PC-3 (cell line): ENCODE measurements at regions not wholly inside any gene's neighbourhood (a gene's known extent, or its start where the extent isn't known, plus 50 kb on each side); places are given as distances from the start of the nearest gene placed in this dataset.

ENCODE experiments used
- ATAC-seq: fragments of 200-7000 bp; cut with Tn5 transposase; 2 replicates; pipeline ENCODE4 v1.9.1; 2020; ENCODE audit warnings: mild to moderate bottlenecking, moderate library complexity
- BruUV-seq: library from RNA; stranded (reverse); fragments of 400-500 nt; replicated peaks from 2 replicates; lab custom pipeline; 2021; lab: Mats Ljungman, UMichigan
- CTCF ChIA-PET: fragments of 300-600 bp; sonication (Branson Sonifier 250); formaldehyde crosslinking; loops from one replicate; lab custom pipeline; 2022; ENCODE audit warnings: antibody characterized with exemption; lab: Charles Lee
- POLR2A ChIA-PET: fragments of 300-600 bp; sonication (Branson Sonifier 250); formaldehyde crosslinking; loops from one replicate; lab custom pipeline; 2022; ENCODE audit warnings: antibody characterized with exemption; ENCODE audit not compliant: unreplicated experiment; lab: Charles Lee
- DNase-seq: peaks from one replicate; pipeline ENCODE4 v3.0.0-alpha.2; 2015
- H2AFZ ChIP-seq: fragments of 300-600 bp; sonication (generic); 2 replicates; pipeline ENCODE4 v1.6.0; 2016; ENCODE audit warnings: antibody characterized with exemption, low read length
- H3F3A ChIP-seq: fragments of 300-600 bp; sonication (generic); one replicate; pipeline ENCODE4 v1.6.0; 2017; ENCODE audit warnings: antibody characterized with exemption, low read length, control low read depth, mild to moderate bottlenecking; ENCODE audit not compliant: unreplicated experiment
- H3K27ac ChIP-seq: fragments of 300-600 bp; sonication (generic); 2 replicates; pipeline ENCODE4 v1.5.1; 2016; ENCODE audit warnings: mild to moderate bottlenecking, low read length
- H3K27me3 ChIP-seq: fragments of 300-600 bp; sonication (generic); 2 replicates; pipeline ENCODE4 v1.6.1; 2016; ENCODE audit warnings: low read length, mixed read lengths
- H3K36me3 ChIP-seq: fragments of 300-600 bp; sonication (generic); 2 replicates; pipeline ENCODE4 v1.6.1; 2016; ENCODE audit warnings: low read depth, mixed run types, low read length, mixed read lengths
- H3K4me1 ChIP-seq: fragments of 300-600 bp; sonication (generic); 2 replicates; pipeline ENCODE4 v1.5.1; 2016; ENCODE audit warnings: low read length; ENCODE audit not compliant: insufficient read depth
- H3K4me2 ChIP-seq: fragments of 300-600 bp; sonication (generic); 2 replicates; pipeline ENCODE4 v1.6.0; 2016; ENCODE audit warnings: low read length
- H3K4me3 ChIP-seq: fragments of 300-600 bp; sonication (generic); 2 replicates; pipeline ENCODE4 v1.5.1; 2016; ENCODE audit warnings: mild to moderate bottlenecking, low read length, mixed read lengths
- H3K79me2 ChIP-seq: fragments of 300-600 bp; sonication (generic); 2 replicates; pipeline ENCODE4 v1.6.1; 2017; ENCODE audit warnings: low read length, mixed read lengths
- H3K9ac ChIP-seq: fragments of 300-600 bp; sonication (generic); 2 replicates; pipeline ENCODE4 v1.6.0; 2016; ENCODE audit warnings: mild to moderate bottlenecking, low read length
- H3K9me2 ChIP-seq: fragments of 300-600 bp; sonication (generic); replicated peaks from 2 replicates; pipeline ENCODE4 v1.6.1; 2016; ENCODE audit warnings: mixed run types, low read length, mixed read lengths
- H3K9me3 ChIP-seq: fragments of 300-600 bp; sonication (generic); 2 replicates; pipeline ENCODE4 v1.6.1; 2016; ENCODE audit warnings: low read length, mixed read lengths
- H4K20me1 ChIP-seq: fragments of 300-600 bp; sonication (generic); 2 replicates; pipeline ENCODE4 v1.6.1; 2016; ENCODE audit warnings: low read length, mixed read lengths
- CTCF ChIP-seq: fragments of 300-600 bp; sonication (generic); conservative IDR thresholded peaks from 2 replicates; pipeline ENCODE4 v1.5.1; 2017; ENCODE audit warnings: antibody characterized with exemption, low read depth, mild to moderate bottlenecking, low read length
- EZH2 ChIP-seq: fragments of 300-600 bp; sonication (generic); IDR thresholded peaks from one replicate; pipeline ENCODE4 v1.6.1; 2017; ENCODE audit warnings: antibody characterized with exemption, mild to moderate bottlenecking, low read length; ENCODE audit not compliant: unreplicated experiment
- EZH2phosphoT487 ChIP-seq: fragments of 300-600 bp; sonication (generic); IDR thresholded peaks from 2 replicates; pipeline ENCODE4 v1.6.1; 2018; ENCODE audit warnings: mild to moderate bottlenecking, antibody characterized with exemption, low read length, borderline replicate concordance
- intact Hi-C: fragments of 100-400 bp; cut with micrococcal nuclease; formaldehyde crosslinking; loops from 2 replicates; pipeline ENCODE4 v1.9.0; 2023

- H3K4me2 ChIP-seq, result no peak overlapping the region
- no TSS peak for BruUV-seq
- intact Hi-C loops, result no loop called here
Observed at GRCh38 chr5:143638654-143639053, 173.3 kb upstream of the HMHB1 start.

GRCh38 chr5:143636931-143637528 lies 174.9 kb upstream of the HMHB1 start:
- no peaks in the 10 kb centered on the region for H3K9me3 ChIP-seq
- ATAC-seq (peak; percentile 65), DNase-seq (peak; percentile 50)
- no peaks in the 10 kb centered on the region for H3K9me2 ChIP-seq
- CTCF ChIA-PET, result no interaction called here
- H3K27ac ChIP-seq, result peak overlapping the region; percentile 60
- intact Hi-C loops, result no loop called here
- peak overlapping the region; percentile 14; the same call in 1 of the 2 replicates for H2AFZ ChIP-seq
- no peak for TF ChIP-seq EZH2phosphoT487
- no TSS peak for BruUV-seq
- no peak overlapping the region for H3K4me3 ChIP-seq
- no peaks in the 10 kb centered on the region for H3K36me3 ChIP-seq
- H3K9ac ChIP-seq, result 0 out of 2 replicates have a peak overlapping the region, but pooled peaks have one; percentile 5
- H3K4me2 ChIP-seq, result peak overlapping the region; percentile 62
- peaks cover 32% of the 10 kb centered on the region for H3K4me1 ChIP-seq
- H4K20me1 ChIP-seq, result no peaks in the 10 kb centered on the region
- no peaks in the 10 kb centered on the region for H3F3A ChIP-seq
- POLR2A ChIA-PET, result no interaction called here
- no peaks in the 10 kb centered on the region for H3K27me3 ChIP-seq
- no peaks in the 10 kb centered on the region for H3K79me2 ChIP-seq

More at GRCh38 chr5:143638654-143639053, 173.3 kb upstream of the HMHB1 start:
- Histone ChIP-seq H3K4me3 (no peak overlapping the region), H3K27ac (no peak overlapping the region), H3K27me3 (no peaks in the 10 kb centered on the region), H3K36me3 (no peaks in the 10 kb centered on the region), H4K20me1 (no peaks in the 10 kb centered on the region), H3K9me3 (no peaks in the 10 kb centered on the region), H3K9me2 (no peaks in the 10 kb centered on the region), H3F3A (no peaks in the 10 kb centered on the region), H2AFZ (no peak overlapping the region), H3K9ac (no peak overlapping the region), H3K4me1 (peaks cover 46% of the 10 kb centered on the region), H3K79me2 (no peaks in the 10 kb centered on the region)
- ChIA-PET POLR2A (no interaction called here), CTCF (no interaction called here)
- ATAC-seq (no peak), DNase-seq (no peak)
- TF ChIP-seq EZH2 (no peak), EZH2phosphoT487 (no peak), CTCF (no peak)

GRCh38 chr5:143635888-143636287 lies 176.1 kb upstream of the HMHB1 start:
- ATAC-seq (no peak), DNase-seq (no peak)
- Histone ChIP-seq H3K9ac (0 out of 2 replicates have a peak overlapping the region, but pooled peaks have one; percentile 4), H3K79me2 (no peaks in the 10 kb centered on the region), H3K27me3 (no peaks in the 10 kb centered on the region), H3K36me3 (no peaks in the 10 kb centered on the region), H3K27ac (peak overlapping the region; percentile 60; the same call in 1 of the 2 replicates), H2AFZ (no peak overlapping the region), H3K4me1 (peaks cover 33% of the 10 kb centered on the region), H3K9me3 (no peaks in the 10 kb centered on the region), H3K4me3 (no peak overlapping the region), H3K4me2 (no peak overlapping the region), H3K9me2 (no peaks in the 10 kb centered on the region), H3F3A (no peaks in the 10 kb centered on the region), H4K20me1 (no peaks in the 10 kb centered on the region)
- POLR2A ChIA-PET, result no interaction called here
- CTCF ChIA-PET, result no interaction called here
- intact Hi-C loops, result loop anchor here (2.0 kb wide), 1 partner anchor 39 kb away; no protein-coding TSS in a partner anchor
- BruUV-seq, result no TSS peak
- TF ChIP-seq CTCF (no peak), EZH2 (no peak), EZH2phosphoT487 (no peak)
